ENCODE measurements at regions not wholly inside any gene's neighbourhood (a gene's known extent, or its start where the extent isn't known, plus 50 kb on each side); places are given as distances from the start of the nearest gene placed in this dataset.

- no peak for DNase-seq
These were observed 504.6 kb downstream of the ALG10 start for GRCh38 chr12:34526946-34527345.

- no peak for DNase-seq
These were observed 525.0 kb downstream of the ALG10 start for GRCh38 chr12:34547276-34547675.

DNA sequence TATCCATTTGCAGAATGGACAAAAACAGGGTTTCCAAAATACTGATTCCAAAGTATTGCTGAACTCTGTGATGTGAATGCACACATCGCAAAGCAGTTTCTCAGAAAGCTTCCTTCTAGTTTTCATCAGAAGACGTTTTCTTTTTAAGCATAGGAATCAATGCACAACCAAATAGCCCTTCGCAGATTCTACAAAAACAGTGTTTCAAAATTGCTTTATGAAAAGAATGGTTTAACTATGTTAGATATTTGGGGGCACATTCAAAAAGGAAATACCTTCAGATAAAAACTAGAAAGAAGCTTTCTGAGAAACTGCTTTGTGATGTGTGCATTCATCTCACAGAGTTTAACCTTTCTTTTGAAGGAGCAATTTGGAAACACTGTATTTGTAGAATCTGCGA is 569.7 kb downstream of the ALG10 start:
- no peak for DNase-seq

DNA sequence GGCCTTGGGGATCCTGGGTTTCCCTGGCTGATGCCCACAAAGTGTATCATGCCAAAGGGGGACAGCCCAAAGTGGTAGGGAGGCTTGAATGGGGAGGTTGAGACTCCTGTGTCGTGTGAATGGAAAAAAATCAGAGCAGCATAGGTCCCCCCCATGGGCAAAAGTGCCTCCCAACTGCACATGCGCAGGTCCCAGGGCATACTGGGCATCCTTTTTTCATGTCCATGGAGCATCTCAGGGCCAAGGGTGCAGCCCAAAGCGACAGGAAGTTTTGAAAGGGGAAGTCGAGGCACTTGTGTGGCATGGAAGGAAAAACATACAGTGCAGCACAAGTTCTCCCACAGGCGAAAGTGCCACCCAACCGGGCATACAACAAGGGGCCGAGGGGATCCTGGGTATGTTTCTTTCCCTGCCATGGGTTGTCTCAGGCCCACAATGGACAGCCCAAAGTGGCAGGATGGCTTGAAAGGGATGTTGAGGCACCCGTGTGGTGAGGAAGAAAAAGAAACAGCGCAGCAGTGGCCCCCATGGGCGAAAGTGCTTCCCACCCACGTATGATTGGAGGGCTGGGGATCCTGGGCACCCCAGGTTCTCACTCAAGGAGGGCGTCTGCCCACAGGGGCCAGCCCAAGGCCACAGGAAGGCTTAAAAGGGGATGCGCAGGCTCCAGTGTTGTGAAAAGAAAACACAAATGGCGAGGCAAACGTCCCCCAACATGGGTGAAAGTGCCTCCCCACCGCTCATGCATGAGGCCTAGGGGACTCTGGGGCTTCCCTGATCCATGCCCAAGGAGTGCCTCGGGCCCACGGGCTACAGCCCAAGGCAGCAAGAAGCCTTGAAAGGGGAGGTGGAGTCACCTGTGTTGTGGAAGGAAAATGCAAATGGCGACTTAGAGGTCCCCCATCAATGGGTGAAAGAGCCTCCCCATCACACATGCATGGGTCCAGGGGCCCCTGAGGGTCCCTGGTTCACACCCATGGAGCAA is 573.7 kb downstream of the ALG10 start:
- DNase-seq, result no peak

- DNase-seq, result no peak
These were observed 575.5 kb downstream of the ALG10 start for GRCh38 chr12:34597548-34598351.

- no peak for DNase-seq
These were observed 576.1 kb downstream of the ALG10 start for GRCh38 chr12:34598352-34598827.

DNA sequence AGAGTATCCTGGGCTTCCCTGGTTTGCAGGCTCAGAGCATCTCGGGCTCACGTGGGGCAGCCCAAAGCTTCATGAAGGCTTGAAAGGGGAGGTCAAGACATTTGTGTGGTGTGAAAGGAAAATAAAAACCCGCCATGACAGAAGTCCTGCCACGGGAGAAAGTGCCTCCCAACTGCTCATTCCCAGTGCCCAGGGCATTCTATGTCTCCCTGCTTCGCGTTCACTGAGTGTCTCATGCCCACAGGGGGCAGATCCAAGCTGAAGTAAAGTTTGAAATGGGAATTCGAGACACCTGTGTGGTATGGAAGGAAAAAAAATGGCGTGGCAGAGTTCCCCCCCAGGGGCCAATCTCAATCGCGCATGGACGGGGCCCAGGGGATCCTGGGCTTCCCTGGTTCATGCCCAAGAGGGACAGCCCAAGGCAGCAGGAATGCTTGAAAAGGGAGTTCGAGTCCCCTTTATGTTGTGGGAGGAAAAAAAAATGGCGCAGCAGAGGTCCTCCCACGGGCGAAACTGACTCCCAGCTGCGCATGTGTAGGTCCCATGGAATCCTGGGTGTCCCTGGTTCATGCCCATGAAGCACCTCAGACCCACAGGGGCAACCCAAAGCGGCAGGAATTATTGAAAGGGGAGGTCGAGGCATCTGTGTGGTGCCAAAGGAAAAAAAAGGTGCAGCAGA is 576.7 kb downstream of the ALG10 start:
- no peak for DNase-seq

DNA sequence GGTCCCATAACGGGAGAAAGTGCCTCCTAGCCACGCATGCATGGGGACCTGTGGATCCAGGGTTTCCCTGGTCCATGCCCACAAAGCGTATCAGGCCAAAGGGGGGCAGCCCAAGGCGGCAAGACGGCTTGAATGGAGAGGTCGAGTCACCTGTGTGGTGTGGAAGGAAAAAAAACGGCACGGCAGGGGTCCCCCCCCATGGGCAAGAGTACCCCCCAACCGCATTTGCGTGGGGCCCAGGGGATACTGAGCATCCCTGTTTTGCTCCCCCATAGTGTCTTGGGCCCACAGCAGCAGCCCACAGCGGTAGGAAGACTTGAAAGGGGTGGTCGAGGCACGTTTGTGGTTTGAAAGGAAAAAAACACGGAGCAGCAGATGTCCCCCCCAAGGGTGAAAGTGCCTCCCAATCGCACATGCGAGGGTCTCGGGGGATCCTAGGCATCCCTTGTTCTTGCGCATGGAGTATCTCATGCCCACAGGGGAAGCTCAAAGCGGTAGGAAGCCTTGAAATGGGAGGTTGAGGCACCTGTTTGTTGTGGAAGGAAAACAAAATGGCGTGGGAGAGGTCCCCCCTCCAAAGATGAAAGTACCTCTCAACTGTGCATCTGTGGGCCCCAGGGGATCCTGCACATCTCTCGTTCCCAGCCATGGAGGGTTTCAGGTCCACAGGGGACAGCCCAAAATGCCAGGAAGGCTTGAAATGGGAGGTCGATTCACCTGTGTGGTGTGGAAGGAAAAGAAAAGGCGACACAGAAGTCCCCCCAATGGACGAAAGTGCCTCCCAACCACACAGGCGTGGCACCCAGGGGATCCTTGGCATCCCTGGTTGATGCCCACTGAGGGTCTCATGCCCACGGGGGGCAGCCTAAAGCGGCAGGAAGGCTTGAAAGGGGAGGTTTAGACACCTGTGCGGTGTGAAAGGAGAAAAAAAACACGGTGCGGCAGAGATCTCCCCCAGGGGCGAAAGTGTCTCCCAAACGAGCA is 577.5 kb downstream of the ALG10 start:
- no peak for DNase-seq

DNA sequence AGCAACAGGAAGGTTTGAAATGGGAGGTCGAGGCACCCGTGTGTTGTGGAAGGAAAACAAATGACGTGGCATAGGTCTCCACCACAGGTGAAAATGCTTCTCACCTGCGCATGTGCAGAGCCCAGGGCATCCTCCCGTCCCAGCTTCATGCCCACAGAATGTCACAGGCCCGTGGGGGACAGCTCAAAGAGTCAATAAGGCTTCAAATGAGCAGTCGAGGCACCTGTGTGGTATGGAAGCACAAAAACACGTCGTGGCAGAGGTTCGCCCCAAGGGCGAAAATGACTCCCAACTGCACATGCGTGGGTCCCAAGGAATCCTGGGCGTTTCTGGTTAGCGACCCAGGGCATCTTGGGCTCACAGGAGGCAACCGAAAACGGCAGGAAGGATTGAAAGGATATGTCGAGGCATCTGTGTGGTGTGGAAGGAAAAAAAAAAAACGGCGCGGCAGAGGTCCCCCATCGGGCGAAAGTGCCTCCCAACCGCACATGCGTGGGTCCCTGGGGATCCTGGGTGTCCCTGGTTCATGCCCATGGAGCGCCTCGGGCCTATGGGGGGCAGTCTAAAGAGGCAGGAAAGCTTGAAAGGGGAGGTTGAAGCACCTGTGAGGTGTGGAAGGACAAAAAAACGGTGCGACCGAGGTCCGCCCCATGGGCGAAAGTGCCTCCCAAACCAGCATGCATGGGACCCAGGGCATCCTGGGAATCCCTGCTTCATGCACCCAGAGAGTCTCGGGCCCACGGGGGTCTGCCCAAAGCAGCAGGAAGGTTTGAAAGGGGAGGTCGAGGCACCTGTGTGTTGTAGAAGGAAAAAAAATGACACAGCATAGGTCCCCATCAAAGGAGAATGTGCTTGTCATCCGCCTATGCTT is 578.5 kb downstream of the ALG10 start:
- no peak for DNase-seq

DNA sequence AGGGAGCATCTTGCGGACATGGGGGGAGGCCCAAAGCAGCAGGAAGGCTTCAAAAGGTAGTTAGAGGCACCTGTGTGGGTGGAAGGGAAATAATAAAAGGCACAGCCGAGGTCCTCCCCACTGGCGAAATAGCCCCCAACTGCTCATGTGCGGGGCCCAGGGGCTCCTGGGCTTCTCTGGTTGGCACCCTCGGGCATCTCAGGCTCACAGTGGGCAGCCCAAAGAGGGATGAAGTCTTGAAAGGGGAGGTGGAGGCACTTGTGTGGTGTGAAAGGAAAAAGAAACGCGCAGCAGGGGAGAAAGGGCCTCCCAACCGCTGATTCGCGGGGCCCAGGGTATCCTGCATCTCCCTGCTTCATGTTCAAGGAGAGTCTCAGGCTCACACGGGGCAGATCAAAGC is 579.4 kb downstream of the ALG10 start:
- no peak for DNase-seq

GRCh38 chr12:34602213-34602940 is 580.1 kb downstream of the ALG10 start:
- DNase-seq, result no peak

- no peak for DNase-seq
These were observed 581.2 kb downstream of the ALG10 start for GRCh38 chr12:34603382-34604035.

GRCh38 chr12:34604227-34604626 is 581.9 kb downstream of the ALG10 start:
- no peak for DNase-seq

DNA sequence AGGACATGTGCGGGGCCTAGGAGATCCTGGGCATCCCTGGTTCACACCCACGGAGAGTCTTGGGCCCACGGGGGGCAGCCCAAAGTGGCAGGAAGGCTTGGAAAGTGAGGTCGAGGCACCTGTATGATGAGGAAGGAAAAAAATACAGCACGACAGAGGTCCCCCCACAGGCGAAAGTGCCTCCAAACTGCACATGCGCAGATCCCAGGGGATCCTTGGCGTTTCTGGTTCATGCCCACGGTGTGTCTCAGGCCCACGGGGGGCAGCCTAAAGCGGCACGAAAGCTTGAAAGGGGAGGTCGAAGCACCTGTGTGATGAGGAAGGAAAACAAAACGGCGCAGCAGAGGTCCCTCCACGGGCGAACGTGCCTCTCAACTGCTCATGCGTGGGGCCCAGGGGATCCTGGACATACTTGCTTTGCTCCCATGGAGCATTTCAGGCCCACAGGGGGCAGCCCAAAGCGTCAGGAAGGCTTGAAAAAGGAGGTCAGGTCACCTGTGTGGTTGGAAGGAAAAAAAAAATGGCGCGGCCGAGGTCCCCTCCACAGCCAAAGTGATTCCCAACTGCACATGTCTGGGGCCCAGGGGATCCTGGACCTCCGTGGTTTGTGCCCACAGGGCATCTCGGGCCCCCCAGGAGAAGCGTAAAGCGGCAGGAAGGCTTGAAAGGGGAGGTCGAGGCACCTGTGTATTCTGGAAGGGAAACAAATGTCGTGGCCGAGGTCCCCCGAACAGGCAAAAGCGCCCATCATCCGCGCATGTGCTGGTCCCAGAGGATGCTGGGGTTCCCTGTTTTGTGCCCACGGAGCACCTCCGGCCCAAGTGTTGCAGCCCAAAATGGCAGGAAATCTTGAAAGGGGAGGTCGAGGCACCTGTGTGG is 582.6 kb downstream of the ALG10 start:
- no peak for DNase-seq

- DNase-seq, result no peak
These were observed 583.2 kb downstream of the ALG10 start for GRCh38 chr12:34605510-34605887.

- DNase-seq, result no peak
These were observed 583.9 kb downstream of the ALG10 start for GRCh38 chr12:34605955-34606748.

DNA sequence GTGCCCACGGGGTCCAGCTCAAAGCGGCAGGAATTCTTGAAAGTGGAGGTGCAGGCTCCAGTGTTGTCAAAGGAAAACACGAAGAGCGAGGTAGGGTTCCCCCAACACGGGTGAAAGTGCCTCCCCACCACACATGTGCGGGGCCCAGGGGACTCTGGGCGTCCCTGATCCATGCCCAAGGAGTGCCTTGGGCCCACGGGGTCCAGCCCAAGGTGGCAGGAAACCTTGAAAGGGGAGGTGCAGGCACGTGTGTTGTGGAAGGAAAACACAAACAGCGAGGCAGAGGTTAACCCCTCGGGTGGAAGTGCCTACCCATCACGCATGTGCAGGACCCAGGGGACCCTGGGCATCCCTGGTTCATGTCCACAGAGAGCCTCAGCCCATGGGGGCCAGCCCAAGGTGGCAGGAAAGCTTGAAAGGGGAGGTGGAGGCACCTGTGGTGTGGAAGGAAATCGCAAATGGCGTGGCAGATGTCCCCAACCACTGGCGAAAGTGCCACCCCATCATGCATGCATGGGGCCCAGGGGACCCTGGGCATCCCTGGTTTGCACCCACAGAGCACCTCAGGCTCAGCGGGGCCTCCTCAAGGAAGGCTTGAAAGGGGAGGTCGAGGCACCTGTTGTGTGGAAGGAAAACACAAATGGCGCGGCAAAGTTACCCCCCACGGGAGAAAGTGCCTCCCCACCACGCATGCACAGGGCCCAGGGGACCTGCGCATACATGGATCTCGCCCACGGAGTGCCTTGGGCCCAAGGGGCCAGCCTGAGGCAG is 584.6 kb downstream of the ALG10 start:
- no peak for DNase-seq

All from suppressor macrophage treated with lipopolysaccharide for 1 hour (primary cell).